Stimulated activated CD4-positive, alpha-beta T cell treated with anti-CD3 and anti-CD28 coated beads, Interleukin-15, amount 100 ng/mL, for 1 hour (primary cell): ENCODE measurements at regions not wholly inside any gene's neighbourhood (a gene's known extent, or its start where the extent isn't known, plus 50 kb on each side); places are given as distances from the start of the nearest gene placed in this dataset.
"Not testable (repeated sequence)": the region's sequence is repeated elsewhere in the genome, so short reads cannot be mapped to it uniquely, and the experiment has no call there.

ENCODE experiments used
- DNase-seq, 2 donors: peaks; one replicate each; pipeline ENCODE4 v3.0.0-alpha.2; 2020; ENCODE audit warnings: low read depth in 1 of 2, low spot score in 1 of 2

DNA sequence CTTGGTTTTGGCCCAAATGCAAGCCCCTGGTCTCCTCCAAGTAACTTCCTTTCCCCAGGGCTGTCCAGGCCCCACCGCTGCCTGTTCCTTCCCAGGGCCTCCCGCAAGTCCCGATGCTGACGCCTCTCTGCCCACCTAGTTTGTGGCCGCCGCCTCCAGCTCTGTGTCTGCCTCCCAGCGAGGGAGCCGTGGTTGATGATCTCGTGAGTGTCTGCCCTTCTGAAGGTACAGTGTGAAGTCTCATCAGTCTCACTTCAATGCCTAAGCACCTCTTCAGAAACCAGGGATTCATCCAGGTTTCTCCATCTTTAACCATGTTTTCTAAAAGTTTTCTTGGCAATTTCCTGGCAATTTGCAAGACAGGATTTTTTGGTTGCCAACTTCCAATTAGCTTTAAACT, 127.5 kb downstream of the TMEM121 start:
- DNase-seq, result not testable (repeated sequence)

DNA sequence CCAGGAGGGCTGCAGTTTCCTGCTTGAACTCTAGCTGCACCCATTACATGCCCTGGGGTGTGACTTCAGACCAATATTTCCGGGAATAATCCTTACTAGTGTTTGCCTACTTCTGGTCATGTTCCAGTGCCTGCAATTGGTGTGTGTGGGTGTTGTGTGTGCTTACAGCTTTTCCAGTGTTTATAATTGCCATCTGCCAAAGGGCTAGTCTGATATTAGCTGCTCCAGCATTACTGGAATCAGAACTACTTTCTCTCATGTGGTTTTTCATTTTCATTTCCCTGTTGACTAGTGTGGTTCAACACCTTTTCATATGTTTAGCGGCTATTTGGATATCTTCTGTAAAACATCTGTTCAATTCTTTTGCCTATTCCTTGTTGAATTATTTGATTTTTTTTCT, 132.9 kb downstream of the TMEM121 start:
- DNase-seq, result not testable (repeated sequence)

DNA sequence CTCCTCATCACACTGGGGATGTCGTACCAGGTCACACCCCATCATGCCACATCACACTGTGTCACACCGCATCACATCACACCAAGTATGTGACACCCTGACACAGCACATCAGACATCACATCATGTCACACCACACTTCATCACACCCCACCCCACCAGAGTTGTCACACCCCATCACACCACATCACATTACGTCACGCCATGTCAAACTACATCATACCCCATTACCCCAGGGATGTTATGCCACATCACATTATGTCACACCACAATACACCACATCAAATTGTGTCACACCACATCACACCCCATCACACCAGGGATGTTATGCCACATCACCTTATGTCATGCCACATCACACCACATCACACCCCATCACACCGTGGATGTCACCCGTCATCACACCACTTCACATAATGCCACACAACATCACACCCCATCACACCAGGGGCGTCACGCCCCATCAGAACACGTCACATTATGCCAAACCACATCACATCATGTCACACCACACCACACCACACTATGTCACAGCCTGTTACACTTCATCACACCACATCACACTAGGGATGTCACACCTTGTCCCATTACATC, 133.6 kb downstream of the TMEM121 start:
- no peak for DNase-seq

DNA sequence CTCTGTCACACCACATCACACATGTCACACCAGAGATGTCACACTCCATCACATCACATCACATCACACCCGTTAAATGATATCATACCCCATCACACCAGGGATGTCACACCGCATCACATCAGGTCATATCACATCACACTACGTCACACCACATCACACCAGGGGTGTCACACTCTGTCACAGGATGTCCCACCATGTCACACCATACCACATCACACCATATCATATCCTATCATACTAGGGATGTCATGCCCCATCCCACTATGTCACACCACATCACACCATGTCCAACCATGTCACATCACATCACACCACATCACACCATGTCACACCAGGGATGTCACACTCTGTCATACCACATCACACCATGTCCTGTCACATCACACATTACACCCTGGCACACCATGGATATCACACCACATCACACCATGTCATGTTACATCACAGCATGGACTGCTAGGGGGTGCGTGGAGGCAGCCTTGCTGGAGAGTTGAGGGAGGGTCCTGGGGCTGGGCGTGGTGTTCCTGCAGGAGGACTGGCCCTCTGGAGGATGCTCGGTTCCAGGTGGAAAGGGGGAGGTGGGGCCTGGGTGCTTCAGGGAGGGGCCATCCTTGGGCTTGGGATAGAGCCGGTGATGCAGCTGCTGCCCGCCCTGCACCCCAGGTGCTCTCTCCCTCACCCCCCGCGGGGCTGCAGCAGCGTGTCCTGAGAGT, 134.6 kb downstream of the TMEM121 start:
- DNase-seq, result no peak

DNA sequence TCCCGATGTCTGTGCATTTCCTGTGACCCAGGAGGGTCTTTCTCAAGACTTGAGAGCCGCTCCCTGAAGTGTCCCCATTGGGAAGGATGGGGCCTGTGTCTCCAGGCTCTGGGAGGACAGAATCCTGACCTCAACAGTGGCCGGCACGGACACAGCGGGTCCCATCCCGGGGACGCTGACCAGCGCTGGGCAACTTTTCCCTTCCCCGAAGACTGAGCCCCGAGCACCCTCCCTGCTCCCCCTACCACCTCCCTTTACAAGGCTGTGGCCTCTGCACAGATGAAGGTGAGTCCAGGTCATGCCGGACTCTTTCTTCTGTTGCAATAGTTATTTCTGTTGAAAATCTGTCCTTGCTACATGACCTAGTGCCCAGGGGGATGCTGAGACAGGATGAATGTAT, 135.7 kb downstream of the TMEM121 start:
- not testable (repeated sequence) for DNase-seq

DNA sequence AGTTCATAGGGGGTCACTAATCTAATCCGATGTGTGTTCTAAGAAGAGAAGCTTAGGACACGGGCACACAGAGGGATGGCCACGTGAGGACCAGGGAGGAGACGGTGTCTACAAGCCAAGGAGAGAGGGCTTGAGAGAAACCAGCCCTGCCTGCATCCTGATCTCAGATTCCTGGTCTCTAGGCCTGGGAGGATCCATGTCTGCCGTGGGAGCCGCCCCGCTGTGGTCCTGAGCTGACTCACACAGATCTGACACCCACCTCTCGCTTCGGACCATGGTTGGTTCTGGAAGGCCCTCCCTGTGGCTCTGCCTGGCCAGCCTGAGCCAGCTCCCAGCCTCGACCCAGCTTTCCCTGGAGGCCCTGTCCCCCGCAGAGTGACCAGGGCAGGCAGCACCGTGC, 136.2 kb downstream of the TMEM121 start:
- not testable (repeated sequence) for DNase-seq

DNA sequence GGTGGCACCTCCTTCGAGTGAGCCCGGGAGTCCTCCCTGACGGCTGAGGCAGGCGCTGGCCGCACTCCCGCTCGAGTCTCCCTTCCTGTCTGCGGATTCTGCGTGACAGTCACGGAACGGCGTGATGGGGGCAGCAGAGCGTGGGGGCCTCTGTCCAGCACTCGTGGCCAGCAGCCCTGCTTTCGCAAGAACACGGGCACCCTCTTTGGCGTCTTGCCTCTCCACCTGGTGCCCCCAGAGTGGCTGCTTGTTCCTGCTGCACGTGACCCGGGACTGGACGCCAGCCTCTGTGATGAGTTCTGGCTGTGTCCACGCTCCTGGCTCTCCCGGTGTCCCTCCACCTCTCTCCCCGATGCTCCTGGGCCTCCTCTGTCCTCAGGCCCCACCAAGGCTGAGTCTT, 136.9 kb downstream of the TMEM121 start:
- not testable (repeated sequence) for DNase-seq

DNA sequence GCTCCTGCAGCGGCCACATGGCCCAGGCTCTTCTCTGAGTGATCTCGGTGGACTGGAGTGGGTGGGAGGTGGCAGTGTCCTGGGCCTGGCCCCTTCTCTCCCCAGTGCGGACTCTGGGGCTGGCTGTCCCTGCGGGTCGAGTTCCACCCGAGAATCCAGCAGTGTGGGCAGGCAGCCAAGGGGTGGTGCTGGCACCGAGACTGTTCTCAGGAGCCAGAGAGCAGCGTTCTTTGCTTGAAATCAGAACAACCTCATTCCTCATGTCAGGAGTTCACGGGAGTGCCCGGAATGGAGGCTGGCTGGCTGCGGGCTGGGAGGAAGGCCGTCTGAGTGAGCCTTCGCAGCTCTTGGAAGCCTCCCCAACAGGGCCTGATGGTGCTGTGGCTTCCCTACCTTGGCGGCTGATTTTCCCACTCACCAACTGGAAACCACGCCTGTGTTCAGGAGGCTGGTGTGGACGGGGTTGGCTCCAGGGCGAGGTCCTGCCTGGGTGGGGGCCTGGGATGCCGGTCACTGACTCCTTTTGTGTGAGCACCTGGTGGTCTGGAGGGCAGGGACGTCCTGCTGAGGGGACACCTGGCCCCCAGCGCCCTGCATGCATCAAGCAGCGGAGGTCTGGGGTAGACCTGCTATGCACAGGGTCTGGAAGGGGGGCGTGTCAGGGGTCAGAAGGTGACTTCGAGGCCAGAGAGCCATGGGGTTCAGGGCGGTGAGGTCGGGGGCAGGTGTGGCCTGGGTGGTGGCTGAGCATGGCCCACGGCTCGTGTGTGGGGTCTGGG, 137.6 kb downstream of the TMEM121 start:
- not testable (repeated sequence) for DNase-seq

DNA sequence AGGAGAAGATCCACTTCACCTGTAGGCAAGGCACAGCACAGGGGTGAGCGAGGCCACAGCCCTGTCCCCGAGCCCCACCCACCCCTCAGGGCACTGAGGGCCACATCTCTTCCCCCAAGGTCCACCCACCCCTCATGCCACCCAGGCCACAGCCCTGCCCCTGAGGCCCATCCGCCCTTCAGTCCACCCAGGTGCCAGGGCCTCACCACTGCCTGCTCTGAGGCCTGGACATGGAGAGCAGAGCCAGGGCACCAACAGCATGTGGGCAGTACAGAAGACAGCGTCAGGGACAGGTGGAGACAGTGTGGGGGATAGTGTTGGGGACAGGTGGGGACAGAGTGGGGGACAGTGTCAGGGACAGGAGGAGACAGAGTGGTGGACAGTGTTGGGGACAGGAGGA, 138.3 kb downstream of the TMEM121 start:
- DNase-seq, result no peak

DNA sequence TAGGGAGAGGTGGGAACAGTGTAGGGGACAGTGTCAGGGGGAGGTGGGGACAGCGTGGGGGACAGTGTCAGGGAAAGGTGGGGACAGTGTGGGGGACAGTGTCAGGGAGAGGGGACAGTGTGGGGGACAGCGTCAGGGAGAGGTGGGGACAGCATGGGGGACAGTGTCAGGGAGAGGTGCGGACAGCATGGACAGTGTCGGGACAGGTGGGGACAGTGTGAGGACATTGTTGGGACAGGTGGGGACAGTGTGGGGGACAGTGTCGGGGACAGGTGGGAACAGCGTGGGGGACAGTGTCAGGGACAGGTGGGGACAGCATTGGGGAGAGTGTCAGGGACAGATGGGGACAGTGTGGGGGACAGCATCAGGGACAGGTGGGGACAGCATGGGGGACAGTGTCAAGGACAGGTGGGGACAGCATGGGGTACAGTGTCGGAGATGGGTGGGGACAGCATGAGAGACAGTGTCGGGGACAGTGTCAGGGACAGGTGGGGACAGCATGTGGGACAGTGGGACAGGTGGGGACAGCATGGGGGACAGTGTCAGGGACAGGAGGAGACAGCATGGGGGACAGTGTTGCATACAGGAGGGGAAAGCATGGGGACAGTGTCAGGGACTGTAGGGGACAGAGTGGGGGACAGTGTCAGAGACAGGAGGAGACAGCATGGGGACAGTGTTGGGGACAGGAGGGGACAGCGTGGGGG, 139.0 kb downstream of the TMEM121 start:
- no peak for DNase-seq

DNA sequence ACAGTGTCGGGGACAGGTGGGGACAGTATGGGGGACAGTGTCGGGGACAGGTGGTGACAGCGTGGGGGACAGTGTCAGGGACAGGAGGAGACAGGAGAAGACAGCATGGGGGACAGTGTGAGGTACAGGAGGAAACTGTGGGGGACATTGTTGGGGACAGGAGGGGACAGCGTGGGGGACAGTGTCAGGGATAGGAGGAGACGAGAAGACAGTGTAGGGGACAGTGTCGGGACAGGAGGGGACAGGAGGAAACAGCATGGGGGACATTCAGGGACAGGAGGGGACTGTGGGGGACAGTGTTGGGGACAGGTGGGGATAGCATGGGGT, 139.5 kb downstream of the TMEM121 start:
- no peak for DNase-seq

DNA sequence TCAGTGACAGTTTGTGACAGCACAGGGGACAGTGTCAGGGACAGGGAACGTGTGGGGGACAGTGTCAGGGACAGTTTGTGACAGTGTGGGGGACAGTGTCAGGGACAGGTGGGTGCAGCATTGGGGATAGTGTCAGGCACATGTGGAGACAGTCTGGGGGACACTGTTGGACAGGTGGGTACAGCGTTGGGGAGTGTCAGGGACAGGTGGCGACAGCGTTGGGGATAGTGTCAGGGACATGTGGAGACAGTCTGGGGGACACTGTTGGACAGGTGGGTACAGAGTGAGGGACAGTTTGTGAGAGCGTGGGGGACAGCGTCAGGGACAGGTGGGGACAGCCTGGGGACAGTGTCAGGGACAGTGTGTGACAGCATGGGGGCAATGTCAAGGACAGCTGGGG, 140.0 kb downstream of the TMEM121 start:
- DNase-seq, result no peak

DNA sequence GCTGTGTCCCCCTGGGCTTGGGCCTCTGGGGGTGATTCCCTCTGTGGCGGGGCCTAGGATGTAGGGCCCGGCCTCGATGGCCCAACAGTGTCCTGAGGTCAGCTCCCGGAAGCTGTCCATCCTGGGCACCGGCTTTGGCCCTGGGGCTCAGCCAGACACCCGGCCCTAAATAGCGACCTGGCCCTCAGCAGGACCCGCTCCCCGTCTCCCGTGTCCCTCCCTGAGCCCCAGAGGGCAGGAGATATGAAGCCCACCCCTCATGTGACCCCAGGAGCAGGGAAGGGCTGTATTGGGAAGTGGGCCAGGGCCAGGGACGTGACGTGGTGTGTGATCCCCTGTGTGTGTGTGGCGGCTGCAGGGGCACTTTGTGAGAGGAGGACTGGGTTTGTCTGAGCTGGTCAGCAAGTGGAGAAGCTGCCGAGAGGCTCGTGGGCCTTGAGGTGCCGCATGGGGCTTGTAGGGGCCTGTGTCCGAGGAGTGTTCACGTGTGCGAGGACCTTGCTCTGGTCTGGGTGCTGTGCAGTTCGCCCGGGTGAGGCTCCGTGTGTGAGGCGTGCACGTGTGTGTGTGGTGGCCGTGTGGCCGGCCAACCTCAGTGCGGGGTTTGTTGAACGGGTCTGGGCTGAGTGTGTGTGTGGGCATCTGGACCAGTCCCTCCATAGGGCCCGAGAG, 140.7 kb downstream of the TMEM121 start:
- DNase-seq, result not testable (repeated sequence)

DNA sequence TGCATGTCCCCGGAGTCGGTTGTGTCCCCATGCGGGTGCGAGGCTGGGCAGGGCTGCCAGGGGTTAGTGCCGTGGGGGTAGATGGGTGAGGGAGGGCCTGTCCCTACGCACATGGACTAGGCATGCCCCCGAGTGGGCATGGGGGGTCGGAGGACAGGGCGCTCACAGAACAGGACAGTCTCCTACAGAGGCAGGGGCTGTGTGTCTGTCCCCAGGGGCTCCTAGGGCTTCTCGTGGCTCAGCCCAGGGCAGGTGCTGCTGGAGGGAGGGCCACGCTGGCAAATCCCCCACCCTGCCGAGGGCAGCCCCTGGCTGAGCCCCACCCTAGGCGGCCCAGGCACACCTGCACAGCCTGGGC, 141.3 kb downstream of the TMEM121 start:
- DNase-seq, result not testable (repeated sequence)

DNA sequence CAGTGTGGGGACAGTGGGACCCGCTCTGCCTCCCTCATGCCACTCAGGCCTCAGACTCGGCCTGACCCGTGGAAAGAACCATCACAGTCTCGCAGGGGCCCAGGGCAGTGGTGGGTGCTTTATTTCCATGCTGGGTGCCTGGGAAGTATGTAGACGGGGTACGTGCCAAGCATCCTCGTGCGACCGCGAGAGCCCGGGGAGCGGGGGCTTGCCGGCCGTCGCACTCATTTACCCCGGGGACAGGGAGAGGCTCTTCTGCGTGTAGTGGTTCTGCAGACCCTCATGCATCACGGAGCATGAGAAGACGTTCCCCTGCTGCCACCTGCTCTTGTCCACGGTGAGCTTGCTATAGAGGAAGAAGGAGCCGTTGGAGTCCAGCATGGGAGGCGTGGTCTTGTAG, 141.6 kb downstream of the TMEM121 start:
- DNase-seq, result not testable (repeated sequence)

DNA sequence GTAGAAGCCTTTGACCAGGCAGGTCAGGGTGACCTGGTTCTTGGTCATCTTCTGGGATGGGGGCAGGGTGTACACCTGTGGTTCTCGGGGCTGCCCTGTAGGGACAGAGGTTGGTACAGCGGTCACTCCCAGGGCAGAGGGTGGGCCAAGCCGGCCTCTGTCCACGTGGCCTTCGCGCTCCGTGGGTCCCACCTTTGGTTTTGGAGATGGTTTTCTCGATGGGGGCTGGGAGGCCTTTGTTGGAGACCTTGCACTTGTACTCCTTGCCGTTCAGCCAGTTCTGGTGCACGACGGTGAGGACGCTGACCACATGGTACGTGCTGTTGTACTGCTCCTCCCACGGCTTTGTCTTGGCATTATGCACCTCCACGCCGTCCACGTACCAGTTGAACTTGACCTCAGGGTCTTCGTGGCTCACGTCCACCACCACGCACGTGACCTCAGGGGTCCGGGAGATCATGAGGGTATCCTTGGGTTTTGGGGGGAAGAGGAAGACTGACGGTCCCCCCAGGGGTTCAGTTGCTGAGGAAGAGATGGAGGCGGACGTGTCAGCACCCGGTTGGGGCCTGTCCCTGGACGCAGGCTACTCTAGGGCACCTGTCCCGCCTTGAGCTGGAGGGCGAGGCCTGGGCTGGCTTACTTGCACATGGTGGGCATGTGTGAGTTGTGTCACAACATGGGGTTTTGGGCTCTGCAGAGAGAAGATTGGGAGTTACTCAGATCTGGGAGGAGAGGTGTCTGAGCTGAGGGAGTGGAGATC, 142.3 kb downstream of the TMEM121 start:
- not testable (repeated sequence) for DNase-seq

DNA sequence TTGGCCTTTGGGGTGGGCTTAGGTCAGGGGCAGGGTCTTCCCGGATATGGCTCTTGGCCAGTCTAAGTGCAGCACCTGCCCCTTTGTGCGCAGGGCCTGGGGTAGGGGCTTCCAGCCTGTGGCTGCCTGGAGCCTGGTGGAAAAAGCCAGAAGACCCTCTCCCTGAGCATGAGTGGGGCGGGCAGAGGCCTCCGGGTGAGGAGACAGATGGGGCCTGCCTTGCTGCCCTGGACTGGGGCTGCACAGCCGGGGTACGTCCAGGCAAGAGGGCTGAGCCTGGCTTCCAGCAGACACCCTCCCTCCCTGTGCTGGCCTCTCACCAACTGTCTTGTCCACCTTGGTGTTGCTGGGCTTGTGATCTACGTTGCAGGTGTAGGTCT, 142.8 kb downstream of the TMEM121 start:
- DNase-seq, result not testable (repeated sequence)

DNA sequence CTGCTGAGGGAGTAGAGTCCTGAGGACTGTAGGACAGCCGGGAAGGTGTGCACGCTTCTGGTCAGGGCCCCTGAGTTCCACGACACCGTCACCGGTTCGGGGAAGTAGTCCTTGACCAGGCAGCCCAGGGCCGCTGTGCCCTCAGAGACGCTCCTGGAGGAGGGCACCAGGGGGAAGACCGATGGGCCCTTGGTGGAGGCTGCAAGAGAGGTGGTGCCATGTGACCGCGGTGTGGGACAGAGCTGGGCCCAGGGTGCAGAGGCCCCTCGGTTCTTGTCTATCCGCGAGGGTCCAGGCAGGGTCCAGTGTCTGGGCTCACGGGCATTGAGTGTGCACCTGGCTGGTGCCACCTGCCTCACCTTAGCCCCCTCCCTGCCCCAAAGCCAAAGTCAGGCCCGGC, 143.3 kb downstream of the TMEM121 start:
- DNase-seq, result not testable (repeated sequence)

DNA sequence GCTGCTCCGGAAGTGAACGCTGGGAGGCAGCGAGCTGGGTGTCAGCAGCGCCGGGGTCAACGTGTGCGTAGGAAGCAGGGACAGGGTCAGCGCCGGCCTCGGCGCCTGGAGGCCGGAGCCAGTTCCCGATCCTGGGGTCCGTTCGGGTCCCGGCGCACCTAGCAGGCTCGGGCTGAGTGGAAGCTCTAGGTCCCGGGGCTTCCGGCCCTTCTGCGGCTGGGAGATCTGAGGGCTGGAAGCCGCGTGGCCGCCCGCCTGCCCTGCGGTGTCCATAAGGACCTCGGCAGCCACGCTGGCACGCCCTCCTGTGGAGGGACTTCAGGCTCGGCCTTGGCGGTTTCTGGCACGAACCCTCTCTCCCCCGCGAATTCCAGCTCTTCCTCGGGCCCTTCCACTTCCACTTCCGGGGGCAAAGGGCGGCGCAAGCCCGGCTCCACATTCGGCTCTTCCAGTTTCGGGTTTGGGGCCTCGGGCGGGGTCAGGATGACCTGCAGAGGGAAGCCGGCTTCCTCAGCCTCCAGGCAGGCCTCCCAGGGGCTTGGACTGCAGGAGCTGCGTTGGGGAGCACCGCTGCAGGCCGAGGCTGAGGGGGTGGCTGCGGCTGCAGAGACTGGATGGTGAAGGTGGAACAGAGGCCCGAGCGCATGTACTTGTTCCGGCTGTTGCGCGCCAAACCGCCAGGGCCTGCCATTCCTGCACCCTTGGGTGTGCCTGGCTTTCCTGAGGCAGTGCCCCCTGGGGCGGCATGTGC, 146.2 kb downstream of the TMEM121 start:
- DNase-seq, result not testable (repeated sequence)

DNA sequence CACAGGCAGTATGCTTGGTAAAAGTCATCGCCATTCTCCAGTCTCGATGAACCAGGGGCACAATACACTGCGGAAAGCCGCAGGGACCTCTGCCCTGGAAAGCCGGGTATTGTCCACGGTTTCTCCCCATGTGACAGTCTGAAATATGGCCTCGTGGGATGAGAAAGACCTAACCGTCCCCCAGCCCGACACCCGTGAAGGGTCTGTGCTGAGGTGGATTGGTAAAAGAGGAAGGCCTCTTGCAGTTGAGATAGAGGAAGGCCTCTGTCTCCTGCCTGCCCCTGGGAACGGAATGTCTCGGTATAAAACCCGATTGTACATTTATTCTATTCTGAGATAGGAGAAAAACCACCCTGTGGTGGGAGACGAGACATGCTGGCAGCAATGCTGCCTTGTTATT, 149.1 kb downstream of the TMEM121 start:
- not testable (repeated sequence) for DNase-seq
